ENCODE measurements at regions not wholly inside any gene's neighbourhood (a gene's known extent, or its start where the extent isn't known, plus 50 kb on each side); places are given as distances from the start of the nearest gene placed in this dataset.

DNA sequence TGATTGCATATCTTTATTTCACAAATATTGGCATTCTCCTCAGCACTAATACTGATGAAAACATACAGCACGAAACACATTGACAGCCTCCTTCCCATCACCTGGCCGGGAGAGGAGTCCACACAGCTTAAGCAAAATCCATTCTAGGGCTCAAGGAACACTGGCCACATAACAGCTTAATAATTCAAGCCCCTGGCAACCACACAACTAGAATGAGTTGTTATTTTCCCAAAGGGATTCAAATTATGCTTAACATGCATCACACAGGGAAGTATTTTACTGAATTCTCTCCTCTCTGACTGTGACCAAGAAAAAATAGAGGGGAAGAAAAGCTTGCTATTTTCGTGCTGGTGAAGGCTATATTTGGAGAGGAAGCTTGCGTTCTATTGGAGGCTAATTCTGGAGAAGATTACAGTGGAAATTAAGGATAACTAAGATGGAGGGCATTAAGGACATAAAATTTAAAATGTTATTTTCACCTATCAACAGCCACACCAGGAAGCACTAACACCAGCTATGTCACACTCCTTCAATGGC is 198.5 kb downstream of the ADGRG6 start:
- no peaks in the 10 kb centered on the region for H3K27me3 Mint-ChIP-seq
- H3K27ac Mint-ChIP-seq = no peak overlapping the region
- H3K36me3 Mint-ChIP-seq (ENCODE audit: low read depth) = peaks cover 5% of the 10 kb centered on the region
- no peak overlapping the region for H3K4me3 Mint-ChIP-seq
- peaks cover 22% of the 10 kb centered on the region for H3K9me3 Mint-ChIP-seq
- H3K4me1 Mint-ChIP-seq (ENCODE audit: low read depth) = no peaks in the 10 kb centered on the region

DNA sequence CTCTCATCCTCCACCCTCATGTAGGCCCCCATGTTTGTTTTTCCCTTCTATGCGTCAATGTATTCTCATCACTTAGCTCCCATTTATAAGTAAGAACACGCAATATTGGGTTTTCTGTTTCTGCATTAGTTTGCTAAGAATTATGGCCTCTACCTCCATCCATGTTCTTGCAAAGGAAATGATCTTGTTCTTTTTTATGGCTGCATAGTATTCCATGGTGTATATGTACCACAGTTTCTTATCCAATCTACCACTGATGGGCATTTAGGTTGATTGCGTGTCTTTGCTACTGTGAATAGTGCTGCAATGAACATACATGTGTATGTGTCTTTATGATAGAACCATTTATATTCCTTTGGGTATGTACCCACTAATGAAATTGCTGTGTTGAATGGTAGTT is 200.0 kb downstream of the ADGRG6 start:
- H3K27me3 Mint-ChIP-seq = no peaks in the 10 kb centered on the region
- H3K36me3 Mint-ChIP-seq (ENCODE audit: low read depth) = peaks cover 5% of the 10 kb centered on the region
- H3K27ac Mint-ChIP-seq = no peak overlapping the region
- H3K9me3 Mint-ChIP-seq = peaks cover 22% of the 10 kb centered on the region
- H3K4me3 Mint-ChIP-seq = no peak overlapping the region
- no peaks in the 10 kb centered on the region for H3K4me1 Mint-ChIP-seq (ENCODE audit: low read depth)

DNA sequence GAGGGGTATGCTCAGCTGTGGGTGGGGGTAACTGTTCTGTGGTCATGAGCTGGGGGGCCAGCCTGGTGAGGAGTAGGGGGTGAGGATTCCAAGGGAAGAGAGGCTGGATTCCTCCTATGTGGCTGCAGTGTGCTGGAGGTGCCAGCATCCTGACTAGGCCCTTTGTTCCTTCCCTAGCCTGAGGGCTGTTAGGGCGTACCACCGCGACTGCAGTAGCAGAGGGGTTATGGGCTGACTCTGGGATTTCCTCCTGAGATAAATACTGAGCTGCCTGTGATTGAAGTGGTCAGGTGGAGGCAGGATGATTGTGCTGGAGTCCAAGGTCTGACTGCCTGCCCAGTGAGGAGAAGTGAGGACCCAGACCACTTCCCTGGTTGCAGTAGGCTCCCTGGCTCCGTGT is 205.3 kb downstream of the ADGRG6 start:
- Mint-ChIP-seq H3K4me3 (no peak overlapping the region), H3K27ac (no peak overlapping the region)

DNA sequence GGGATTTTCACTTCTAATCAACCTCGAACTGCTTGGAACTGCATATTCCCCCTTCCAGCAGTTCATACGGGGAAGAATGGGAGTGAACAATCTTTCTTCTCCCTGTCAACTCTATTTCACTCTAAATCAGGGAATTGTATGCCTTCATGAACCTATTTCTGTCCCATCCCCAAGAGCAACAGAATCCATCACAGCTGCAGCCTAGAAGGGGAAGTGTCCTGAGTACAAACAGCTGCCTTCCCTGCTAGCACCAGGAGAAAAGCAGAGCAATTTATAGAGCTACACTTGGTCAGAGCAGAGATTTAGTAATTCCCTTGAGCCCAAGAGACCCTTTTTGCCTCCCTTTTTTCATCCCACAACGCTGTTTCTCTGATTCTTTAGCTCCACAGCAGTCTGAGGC is 208.4 kb downstream of the ADGRG6 start:
- H3K4me1 Mint-ChIP-seq (ENCODE audit: low read depth) = no peaks in the 10 kb centered on the region
- H3K27ac Mint-ChIP-seq = no peak overlapping the region
- peaks cover 6% of the 10 kb centered on the region for H3K27me3 Mint-ChIP-seq
- no peaks in the 10 kb centered on the region for H3K36me3 Mint-ChIP-seq (ENCODE audit: low read depth)
- H3K9me3 Mint-ChIP-seq = peaks cover under 1% of the 10 kb centered on the region
- no peak overlapping the region for H3K4me3 Mint-ChIP-seq

More for the DNA sequence above, 205.3 kb downstream of the ADGRG6 start:
- H3K9me3 Mint-ChIP-seq = peaks cover 19% of the 10 kb centered on the region
- peaks cover 6% of the 10 kb centered on the region for H3K27me3 Mint-ChIP-seq
- peaks cover 5% of the 10 kb centered on the region for H3K36me3 Mint-ChIP-seq (ENCODE audit: low read depth)
- H3K4me1 Mint-ChIP-seq (ENCODE audit: low read depth) = no peaks in the 10 kb centered on the region

DNA sequence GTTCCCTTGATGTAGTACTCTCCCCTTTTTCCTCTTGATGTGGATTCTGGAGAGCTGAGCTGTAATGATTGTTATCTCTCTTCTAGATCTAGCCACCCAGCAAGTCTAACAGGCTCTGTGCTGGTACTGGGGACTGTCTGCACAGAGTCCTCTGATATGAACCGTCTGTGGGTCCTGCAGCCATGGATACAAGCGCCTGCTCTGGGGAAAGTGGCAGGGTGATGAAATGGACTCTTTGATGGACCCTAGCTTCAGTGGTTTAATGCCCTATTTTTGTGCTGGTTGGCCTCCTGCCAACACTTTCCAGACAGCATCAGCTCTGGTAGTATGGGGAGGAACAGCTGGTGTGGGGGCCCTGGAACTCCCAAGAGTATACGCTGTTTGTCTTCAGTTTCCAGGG is 216.3 kb downstream of the ADGRG6 start:
- H3K27me3 Mint-ChIP-seq = peaks cover 7% of the 10 kb centered on the region
- H3K36me3 Mint-ChIP-seq (ENCODE audit: low read depth) = no peaks in the 10 kb centered on the region
- H3K27ac Mint-ChIP-seq = no peak overlapping the region
- H3K4me1 Mint-ChIP-seq (ENCODE audit: low read depth) = no peaks in the 10 kb centered on the region
- H3K4me3 Mint-ChIP-seq = no peak overlapping the region
- peaks cover 6% of the 10 kb centered on the region for H3K9me3 Mint-ChIP-seq

DNA sequence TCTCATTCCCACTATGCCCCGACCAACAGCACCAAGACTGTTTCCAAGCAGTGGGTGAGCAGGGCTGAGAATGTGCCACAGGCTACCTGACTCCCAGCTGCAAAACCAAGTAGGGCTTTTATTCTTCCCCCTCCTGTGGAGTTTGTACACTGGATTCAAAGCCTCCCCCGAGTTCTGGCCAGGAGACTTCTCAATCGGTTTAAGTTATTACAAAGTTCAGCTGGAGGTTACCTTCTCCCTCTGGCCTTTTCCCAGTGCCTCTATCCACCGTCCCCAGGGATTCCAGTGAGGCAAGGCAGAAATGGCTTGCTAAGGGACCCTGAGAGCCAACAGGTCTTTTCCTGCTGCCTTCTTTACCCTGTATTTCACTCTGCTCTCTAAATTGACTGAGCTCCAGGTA is 217.0 kb downstream of the ADGRG6 start:
- H3K9me3 Mint-ChIP-seq = peaks cover 6% of the 10 kb centered on the region

DNA sequence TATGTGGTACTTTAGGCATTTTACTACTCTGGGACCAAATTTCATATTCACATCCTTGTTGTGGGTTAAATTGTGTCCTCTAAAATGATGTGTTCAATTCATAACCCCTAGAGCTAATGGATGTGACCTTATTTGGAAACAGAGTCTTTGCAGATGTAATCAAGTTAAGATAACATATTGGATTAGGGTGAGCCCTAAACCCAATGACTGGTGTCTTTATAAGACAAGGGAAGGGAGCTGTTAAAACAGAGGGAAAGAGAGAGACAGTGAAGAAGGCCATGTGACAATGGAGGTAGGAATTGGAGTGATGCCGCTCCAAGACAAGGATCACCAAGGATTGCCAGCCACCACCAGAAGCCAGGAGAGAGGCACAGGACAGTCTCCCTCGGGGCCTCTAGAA is 220.0 kb downstream of the ADGRG6 start:
- no peaks in the 10 kb centered on the region for H3K36me3 Mint-ChIP-seq (ENCODE audit: low read depth)
- peaks cover 7% of the 10 kb centered on the region for H3K27me3 Mint-ChIP-seq
- no peaks in the 10 kb centered on the region for H3K4me1 Mint-ChIP-seq (ENCODE audit: low read depth)
- H3K4me3 Mint-ChIP-seq = no peak overlapping the region
- no peak overlapping the region for H3K27ac Mint-ChIP-seq
- peaks cover 1% of the 10 kb centered on the region for H3K9me3 Mint-ChIP-seq

More for the DNA sequence above, 217.0 kb downstream of the ADGRG6 start:
- H3K27ac Mint-ChIP-seq = no peak overlapping the region
- no peak overlapping the region for H3K4me3 Mint-ChIP-seq
- H3K4me1 Mint-ChIP-seq (ENCODE audit: low read depth) = no peaks in the 10 kb centered on the region
- H3K36me3 Mint-ChIP-seq (ENCODE audit: low read depth) = no peaks in the 10 kb centered on the region
- H3K27me3 Mint-ChIP-seq = peaks cover 7% of the 10 kb centered on the region

DNA sequence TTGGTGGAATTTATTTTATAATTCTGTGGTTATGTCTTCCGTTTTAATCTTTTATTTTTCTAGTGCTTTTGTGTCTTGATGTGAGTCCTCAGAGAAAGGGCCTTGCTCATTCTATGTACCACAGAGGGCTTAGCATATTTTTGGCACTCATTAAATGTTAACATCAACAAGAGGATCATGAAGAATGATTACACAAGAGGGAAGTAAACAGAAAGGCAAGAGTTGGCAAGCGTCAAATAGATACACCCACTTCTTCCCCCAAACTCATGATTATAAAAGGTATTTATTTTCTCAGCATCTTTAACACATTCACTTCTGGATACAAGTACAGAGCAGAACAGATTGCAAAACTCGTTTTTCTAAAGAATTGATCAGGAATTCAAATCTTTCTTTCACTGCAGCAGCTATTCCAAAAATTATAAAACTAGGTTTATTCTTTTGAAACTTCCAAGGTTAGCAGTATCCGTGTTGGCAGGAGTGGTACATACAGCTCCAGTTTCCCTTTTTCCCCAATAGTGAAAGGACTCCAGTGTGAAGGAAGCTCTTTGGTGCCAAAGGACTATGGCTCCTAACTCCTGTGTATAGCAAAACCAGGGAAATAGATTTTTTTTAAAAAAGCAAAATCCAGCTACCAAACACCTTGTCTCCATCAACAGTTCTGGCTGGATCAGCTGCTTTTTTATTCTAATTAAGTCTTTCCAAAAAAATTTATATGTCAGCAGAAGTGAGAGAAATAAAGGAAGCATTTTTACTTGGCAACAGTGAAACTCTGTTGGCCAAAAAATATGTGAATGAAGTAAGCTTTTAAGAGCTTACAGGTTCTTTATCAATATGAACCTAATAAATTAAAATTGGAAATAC is 221.9 kb downstream of the ADGRG6 start:
- H3K9me3 Mint-ChIP-seq = peaks cover 4% of the 10 kb centered on the region
- peaks cover 11% of the 10 kb centered on the region for H3K27me3 Mint-ChIP-seq
- no peak overlapping the region for H3K27ac Mint-ChIP-seq
- H3K4me3 Mint-ChIP-seq = no peak overlapping the region
- H3K36me3 Mint-ChIP-seq (ENCODE audit: low read depth) = no peaks in the 10 kb centered on the region
- H3K4me1 Mint-ChIP-seq (ENCODE audit: low read depth) = no peaks in the 10 kb centered on the region

DNA sequence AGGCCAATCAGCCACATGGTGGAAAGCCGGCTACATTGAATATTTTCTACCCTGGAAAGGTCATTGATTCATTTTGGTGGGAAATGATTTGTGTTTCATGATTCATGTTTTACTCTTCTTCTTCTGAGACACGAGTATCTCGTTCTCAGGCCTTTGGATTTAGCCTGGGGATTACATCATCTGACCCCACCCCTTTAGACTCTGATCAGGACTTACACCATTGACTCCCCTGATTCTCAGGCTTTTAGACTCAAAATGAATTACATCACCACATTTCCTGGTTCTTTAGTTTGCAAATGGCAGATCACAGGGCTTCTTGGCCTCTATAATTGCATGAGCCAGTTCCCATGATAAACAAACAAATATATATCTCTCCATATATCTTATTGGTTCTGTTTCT is 228.8 kb downstream of the ADGRG6 start:
- H3K9me3 Mint-ChIP-seq = peaks cover 19% of the 10 kb centered on the region
- peaks cover 4% of the 10 kb centered on the region for H3K27me3 Mint-ChIP-seq

DNA sequence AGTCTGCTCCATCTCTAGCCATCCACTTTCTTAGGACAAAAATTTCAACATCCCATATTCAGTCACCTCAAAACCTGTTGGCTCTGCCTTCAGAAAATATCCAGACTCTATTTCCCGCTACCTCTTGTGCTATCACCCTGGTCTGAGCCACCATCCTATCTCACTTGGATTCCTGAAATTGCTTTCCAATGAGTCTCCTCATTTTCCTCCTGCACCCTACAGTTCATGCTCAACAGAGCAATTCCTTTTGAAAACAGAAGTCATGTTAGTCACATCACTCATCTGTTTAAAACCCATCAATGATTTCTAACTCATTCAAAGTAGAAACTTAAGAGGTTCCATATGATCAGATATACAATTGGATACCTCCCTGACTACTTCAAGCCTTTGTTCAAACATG is 229.9 kb downstream of the ADGRG6 start:
- peaks cover 4% of the 10 kb centered on the region for H3K27me3 Mint-ChIP-seq
- no peak overlapping the region for H3K4me3 Mint-ChIP-seq

More for the DNA sequence above, 228.8 kb downstream of the ADGRG6 start:
- no peaks in the 10 kb centered on the region for H3K4me1 Mint-ChIP-seq (ENCODE audit: low read depth)
- H3K36me3 Mint-ChIP-seq (ENCODE audit: low read depth) = no peaks in the 10 kb centered on the region
- no peak overlapping the region for H3K27ac Mint-ChIP-seq
- H3K4me3 Mint-ChIP-seq = no peak overlapping the region

DNA sequence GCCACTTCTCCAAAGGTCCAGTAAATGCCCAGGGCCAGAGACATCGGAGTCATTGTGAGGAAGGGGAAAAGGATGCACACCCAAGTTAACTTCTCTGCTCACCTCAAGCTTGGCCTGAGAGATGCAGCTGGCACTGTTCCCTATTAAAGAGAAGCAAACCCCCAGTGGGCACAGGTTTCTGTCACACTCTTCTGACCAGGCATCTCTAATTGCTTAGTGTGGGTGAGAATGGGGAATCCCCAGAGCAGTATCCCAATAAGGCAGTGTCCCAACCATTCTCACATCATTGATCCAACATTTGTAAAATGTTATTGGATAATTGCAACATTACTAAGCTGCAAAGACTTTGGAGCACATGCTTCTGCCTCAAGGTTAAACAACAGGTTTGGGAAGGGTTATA is 232.3 kb downstream of the ADGRG6 start:
- peaks cover 19% of the 10 kb centered on the region for H3K9me3 Mint-ChIP-seq
- no peak overlapping the region for H3K4me3 Mint-ChIP-seq
- H3K36me3 Mint-ChIP-seq (ENCODE audit: low read depth) = no peaks in the 10 kb centered on the region
- no peak overlapping the region for H3K27ac Mint-ChIP-seq
- no peaks in the 10 kb centered on the region for H3K4me1 Mint-ChIP-seq (ENCODE audit: low read depth)
- no peaks in the 10 kb centered on the region for H3K27me3 Mint-ChIP-seq

More for the DNA sequence above, 229.9 kb downstream of the ADGRG6 start:
- Mint-ChIP-seq H3K9me3 (peaks cover 23% of the 10 kb centered on the region), H3K36me3 (ENCODE audit: low read depth) (no peaks in the 10 kb centered on the region), H3K27ac (no peak overlapping the region), H3K4me1 (ENCODE audit: low read depth) (no peaks in the 10 kb centered on the region)

DNA sequence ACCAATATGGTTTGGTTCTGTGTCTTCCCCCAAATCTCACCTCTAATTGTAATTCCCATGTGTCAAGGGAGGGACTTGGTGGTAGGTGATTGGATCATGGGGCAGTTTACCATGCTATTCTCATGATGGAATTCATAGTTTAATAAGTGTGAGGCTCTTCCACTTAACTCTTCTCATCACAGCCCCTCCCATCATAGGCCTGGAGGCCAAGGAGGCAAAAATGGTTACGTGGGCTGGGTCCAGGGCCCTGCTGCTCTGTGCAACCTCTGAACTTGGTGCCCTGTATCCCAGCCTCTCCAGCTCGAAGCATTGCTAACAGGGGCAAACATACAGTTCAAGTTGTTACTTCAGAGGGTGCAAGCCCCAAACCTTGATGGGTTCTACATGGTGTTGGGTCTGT is 232.7 kb downstream of the ADGRG6 start:
- Mint-ChIP-seq H3K36me3 (ENCODE audit: low read depth) (no peaks in the 10 kb centered on the region), H3K27me3 (no peaks in the 10 kb centered on the region), H3K4me1 (ENCODE audit: low read depth) (no peaks in the 10 kb centered on the region), H3K27ac (peak overlapping the region; percentile 29), H3K9me3 (peaks cover 19% of the 10 kb centered on the region), H3K4me3 (no peak overlapping the region)

DNA sequence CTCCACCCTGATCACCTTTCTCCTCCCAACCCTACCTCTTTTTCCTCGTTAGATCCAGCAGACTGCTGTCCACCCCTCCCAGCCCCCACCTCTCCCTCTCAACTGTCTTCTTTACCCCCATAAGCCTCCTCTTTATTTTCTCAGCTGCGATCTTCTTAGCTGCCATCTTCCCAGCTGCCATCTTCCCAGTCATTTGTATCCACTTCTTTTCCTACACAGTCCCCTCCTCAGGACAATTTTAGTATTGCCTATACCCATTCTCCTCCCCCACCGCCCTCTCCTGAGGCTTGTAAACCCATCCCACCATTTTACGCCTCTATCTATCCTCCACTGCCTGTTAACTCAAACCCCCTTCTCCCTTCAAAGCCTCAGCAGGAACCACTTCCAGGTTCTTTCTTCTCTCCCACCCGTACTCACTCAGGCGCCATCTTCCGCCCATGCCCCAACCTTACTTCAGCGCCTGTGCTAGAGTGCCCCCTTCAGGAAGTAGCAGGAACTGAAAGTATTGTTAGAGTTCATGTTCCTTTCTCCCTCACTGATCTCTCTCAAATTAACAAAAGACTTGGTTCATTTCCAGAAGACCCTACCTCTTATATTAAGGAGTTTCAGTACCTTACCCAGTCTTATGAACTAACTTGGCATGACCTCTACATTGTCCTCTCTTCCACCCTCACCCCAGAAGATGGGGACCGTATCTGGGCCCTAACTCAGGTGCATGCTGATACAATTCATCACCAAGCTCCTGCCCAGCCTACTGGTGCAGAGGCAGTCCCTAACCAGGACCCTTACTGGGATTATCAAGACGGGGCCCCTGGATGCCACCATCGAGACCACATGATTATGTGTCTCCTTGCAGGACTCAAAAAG is 236.0 kb downstream of the ADGRG6 start:
- Mint-ChIP-seq H3K36me3 (ENCODE audit: low read depth) (no peaks in the 10 kb centered on the region), H3K27me3 (no peaks in the 10 kb centered on the region), H3K4me1 (ENCODE audit: low read depth) (no peaks in the 10 kb centered on the region), H3K4me3 (no peak overlapping the region), H3K9me3 (peaks cover 19% of the 10 kb centered on the region), H3K27ac (peak overlapping the region; percentile 23)

DNA sequence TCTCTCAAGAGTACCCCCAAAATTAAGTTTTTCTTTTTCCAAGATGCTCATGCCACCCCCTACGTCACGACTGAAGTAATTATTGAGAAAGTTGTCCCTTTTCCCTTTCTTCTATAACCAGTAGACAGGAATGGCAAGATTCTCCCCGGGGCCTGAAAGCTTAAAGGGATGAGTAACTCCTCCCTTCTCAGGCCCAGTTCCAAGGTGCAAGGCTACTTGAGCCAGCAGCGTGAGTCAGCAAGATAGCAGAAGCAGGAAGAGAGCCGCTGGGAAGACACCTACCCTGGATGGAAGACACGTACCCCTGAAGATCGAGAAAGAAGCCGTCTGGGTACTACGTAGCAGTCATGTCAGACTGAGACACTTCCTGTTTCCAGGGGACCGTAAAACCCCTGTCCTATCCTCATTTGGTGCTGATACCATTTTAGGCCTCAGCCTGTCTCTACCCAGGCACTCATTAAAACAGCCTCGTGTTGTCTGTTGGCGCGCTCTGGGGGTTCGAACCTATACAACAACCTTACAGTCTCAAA is 241.0 kb downstream of the ADGRG6 start:
- Mint-ChIP-seq H3K27ac (no peak overlapping the region), H3K27me3 (no peaks in the 10 kb centered on the region), H3K4me3 (no peak overlapping the region), H3K36me3 (ENCODE audit: low read depth) (no peaks in the 10 kb centered on the region), H3K4me1 (ENCODE audit: low read depth) (peaks cover 20% of the 10 kb centered on the region), H3K9me3 (no peaks in the 10 kb centered on the region)

DNA sequence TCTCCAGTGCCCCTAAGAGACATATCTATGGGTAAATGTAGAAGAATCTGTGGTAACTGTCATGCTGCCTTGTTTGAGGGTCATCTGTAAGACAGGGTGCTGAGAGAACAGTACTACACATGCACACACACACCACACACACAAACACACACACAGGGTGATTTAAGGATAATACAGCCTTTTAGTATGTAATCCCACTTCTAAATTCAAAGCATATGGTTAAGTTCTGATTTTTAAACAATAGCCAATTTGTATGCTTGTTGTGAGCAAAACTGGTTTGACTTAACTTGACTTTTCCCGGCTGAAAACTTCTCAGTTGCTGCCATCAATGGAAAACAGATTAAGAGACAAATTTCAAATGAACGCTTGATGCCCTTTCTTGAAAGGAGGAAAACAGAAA is 241.8 kb downstream of the ADGRG6 start:
- no peaks in the 10 kb centered on the region for H3K9me3 Mint-ChIP-seq
- no peak overlapping the region for H3K4me3 Mint-ChIP-seq
- peaks cover 24% of the 10 kb centered on the region for H3K4me1 Mint-ChIP-seq (ENCODE audit: low read depth)
- H3K27ac Mint-ChIP-seq = no peak overlapping the region
- H3K36me3 Mint-ChIP-seq (ENCODE audit: low read depth) = no peaks in the 10 kb centered on the region
- H3K27me3 Mint-ChIP-seq = no peaks in the 10 kb centered on the region

All from stimulated activated naive CD8-positive, alpha-beta T cell treated with anti-CD3 and anti-CD28 coated beads, Interleukin-15, Interleukin-2, amounts not matched to agents 100 ng/mL and 50 ng/mL, for 24 hours (primary cell).